Colon (tissue), 2 donors: ENCODE measurements at regions not wholly inside any gene's neighbourhood (a gene's known extent, or its start where the extent isn't known, plus 50 kb on each side); places are given as distances from the start of the nearest gene placed in this dataset.

ENCODE experiments used
- FAIRE-seq: peaks from 2 replicates; lab custom pipeline; 2012; peaks lifted over from hg19 to GRCh38; lab: Jason Lieb, UNC
- donor health status: control.
- donor health status: control.

DNA sequence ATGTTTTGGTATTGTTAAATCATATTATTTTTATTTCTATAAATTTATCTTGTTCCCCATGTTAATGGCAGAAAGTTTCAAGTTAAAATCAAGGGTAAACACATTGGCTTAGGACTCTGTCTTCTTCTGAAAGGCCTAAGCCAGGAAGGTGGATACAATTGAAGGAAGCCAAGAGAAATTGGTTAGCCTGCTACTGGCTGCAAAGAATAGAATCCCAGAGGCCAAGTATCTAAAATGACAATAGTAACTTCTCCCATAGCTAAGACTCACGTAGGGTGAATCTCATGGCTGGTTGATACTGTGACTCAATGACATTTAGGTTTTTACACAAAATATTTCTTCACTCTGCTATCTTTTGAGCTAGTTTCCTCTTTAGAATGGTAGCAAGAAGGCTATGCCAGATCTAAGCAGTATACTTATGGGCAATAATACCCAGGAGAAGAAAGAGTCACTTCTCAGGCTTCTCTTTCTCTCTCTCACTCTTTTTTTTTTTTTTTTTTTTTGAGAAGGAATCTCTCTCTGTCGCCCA is 621.5 kb upstream of the TBL1XR1 start:
- FAIRE-seq: no peak

DNA sequence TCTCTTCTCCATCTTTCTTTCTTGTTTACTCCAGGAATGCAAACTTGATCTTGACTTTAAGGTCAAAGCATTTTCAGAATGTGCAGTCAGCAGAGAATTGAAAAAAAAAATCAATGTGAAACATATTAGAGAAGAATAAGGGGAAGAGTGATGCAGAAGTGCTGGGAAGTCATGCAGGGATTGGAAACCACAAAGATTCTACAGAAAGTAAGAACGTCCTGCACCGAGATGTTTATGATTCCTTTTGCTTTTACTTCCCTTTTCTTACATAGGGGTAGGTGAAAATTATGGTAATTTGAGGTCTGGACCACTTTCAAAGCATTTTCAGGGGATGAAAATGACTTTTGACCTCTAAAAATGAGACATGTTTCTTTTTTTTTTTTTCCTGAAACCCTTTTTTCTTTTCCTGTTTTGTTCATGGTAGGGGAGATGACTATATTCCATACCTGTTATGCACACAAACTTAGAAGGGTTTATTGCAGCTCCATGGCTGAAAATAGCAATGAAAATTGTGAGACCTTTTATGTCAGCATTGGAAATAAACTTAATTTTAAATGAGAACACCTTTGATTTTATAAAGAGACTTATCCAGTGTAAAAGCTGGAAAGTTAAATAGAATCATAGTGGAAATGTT is 623.5 kb upstream of the TBL1XR1 start:
- FAIRE-seq: no peak

DNA sequence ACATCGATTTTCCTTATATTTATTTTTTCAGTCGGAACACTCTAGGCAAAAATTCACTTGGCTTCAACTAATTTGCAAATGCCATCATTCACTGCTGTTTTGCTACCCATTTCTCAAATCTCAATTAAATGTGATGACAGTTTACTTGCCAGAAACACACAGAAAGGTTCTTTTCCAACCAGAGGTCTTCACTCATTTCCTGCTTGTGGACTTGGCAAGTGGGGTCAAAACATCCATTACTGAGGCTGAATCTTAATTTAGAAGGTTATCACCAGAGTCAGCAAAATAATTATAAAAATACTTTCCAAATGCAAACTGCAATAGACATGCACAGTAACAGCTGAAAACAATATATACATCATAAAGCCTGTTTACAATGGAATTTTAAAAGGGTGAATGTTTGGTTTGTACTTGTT is 625.4 kb upstream of the TBL1XR1 start:
- FAIRE-seq: no peak

DNA sequence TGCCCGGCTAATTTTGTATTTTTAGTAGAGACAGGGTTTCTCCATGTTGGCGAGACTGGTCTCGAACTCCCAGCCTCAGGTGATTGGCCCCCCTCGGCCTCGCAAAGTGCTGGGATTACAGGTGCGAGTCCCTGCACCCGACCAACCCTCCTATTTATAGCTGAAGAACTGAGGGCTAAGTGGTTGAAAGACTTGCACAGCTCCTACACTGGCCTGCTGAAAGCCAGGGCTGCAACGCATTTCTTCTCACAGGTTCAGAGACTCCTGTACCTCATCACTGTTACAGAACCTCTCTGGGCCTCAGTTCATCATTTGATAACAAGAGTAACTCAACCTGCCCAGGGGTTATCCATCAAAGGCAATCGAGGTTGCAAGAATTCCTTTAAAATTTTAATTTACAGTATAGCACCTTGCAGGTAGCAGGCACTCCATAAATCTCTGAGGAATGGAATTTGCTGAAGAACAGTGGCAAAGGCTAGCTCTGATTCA is 626.5 kb upstream of the TBL1XR1 start:
- no peak for FAIRE-seq

DNA sequence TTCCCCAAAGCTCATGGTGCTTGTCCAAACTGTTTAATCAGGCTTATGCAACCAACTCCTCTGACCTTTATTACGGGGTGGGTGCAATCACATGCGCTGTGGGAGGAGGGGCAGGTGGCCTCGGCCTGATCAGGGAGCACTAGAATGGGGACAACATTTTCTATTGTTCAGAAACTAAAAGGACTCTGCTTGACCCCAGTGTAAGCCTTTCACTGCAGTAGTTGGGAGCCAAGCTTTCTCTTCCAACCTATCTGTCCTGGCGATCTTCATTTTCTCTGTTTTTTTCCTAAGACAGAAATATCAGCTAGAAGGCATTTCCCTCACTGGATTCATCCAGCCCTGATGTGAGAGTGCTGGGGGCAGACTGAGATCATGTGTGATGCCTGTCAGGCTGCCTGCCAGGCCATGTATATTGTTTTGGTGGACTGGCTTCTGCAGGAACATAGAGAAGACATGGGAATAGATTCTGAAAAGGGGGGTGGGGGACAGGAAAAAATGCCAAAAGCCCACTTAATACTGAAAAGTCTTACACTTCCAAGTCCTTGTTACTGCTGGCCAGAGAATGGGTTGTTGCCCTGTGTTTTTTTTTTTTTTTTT is 627.0 kb upstream of the TBL1XR1 start:
- FAIRE-seq: no peak

DNA sequence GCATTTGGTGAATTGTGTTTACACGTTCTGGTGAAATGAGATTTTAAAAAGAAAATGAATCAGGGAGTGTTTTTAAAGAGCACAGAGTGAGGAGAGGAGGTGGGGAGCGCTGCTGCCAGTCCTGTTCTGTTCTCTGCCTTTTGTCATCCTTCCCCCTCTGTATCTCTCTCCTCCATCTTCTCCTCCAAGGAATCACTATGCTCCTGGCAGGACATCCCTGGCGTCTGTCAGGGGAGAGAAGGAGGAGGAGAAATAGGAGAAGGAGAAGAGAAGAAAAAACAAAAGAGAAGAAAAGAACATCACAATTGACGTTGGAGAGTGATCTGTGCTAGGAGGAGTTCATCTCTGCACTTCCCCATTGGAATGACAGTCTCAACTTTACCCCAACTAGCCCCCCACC is 627.6 kb upstream of the TBL1XR1 start:
- FAIRE-seq: no peak

DNA sequence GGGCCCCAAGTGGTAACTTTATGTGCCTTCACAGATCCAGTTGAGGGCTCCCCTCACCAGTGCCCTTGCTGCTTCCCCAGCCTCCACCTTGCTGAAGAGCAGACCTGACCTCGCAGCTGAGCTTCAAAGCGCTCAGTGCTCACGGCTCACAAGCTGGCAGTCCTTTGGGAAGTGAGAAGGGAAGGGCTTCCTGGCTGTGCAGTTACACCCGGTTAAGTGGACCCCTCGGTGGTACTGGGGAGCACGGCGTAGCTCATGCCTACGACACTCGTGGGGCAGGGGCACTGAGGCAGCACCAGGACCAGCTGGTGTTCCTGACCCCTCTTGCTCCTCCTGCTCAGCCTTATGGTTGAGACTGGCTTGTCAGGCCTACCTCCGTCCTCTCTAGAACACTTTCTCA is 629.0 kb upstream of the TBL1XR1 start:
- FAIRE-seq: no peak

DNA sequence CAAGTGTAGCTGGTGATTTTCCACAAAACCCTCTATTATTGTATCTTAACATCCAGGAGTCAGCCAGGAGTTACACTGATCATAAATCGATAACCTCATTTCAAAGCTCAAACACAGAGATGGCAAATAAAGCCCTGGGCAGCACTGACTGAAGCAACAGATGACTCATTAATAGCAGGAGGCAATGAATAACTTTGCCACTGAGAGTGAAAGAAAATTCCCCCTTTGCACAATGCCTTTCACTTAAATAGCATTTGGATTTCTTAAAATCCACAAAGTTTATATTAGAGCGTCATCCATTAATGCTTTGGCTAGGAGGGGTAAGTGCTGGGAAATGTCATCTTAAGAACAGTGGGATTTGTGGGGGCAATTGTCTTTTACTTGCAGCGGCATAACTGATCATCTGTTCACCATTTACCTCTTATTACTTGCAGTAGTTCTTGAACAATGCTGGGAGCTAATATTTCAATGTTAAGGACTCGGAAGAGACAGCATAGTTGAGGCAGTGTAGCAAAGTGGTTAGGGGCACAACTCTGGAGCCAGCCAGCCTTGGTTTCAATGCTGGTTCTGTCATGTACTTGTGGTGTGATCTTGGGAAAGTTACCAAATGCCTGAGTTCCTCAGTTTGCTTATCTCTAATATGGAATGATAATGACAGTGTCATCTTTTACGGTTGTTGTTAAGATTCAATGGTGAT is 630.4 kb upstream of the TBL1XR1 start:
- FAIRE-seq: no peak

DNA sequence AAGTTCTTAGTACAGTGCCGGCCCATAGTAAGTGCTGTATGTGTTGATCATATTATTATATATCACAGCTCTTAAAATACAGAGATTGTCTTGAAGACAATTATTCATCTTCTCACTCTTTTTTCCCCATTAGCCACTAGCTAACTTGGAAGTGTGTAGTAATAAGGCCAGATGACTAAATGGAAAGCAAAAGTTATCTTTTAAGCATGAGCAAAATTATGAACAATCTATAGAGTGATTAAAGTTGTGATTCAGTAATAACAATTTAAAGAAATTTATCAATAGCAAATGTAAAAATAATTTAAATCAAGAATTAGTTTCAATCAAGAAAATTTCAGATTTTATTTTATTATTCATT is 630.9 kb upstream of the TBL1XR1 start:
- FAIRE-seq: no peak

DNA sequence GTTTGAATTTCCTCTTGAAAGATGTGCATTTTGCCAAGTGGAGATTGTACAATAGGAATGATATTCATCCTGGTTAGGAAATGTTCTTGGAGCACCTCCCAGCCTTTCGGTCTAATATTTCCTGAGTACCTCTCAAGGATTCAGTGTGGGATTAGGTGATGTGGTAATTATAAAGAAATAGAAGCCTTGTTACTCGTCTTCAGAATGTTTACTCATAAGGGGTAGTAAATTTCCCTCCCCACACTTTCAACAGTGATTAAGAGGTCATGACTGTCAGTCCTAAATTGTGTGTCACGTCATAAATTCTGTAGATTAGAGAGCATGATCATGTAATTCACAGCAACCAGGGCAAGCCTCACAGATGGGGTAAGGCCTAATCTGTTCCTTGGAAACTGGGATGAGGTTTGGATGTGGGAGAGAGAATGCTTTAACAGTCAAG is 633.1 kb upstream of the TBL1XR1 start:
- no peak for FAIRE-seq

DNA sequence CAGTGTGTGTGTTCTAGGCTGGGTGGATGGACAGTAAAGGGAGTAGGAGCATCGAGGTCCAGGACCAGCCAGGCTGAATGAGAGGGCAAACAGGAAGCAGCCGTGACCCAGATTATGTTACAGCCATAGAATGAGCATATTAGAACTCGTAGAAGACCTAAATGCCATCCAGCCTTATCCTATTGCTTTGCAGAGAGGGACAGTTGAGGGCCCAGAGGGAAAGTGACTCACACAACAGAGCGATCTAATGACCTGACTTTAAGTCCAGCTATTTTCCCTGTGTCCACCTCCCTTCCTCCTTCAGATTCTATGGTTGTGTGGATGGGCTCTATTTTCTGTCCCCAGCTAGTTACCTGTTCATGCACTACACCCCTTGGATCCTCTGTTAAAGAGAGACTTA is 634.1 kb upstream of the TBL1XR1 start:
- FAIRE-seq: no peak

DNA sequence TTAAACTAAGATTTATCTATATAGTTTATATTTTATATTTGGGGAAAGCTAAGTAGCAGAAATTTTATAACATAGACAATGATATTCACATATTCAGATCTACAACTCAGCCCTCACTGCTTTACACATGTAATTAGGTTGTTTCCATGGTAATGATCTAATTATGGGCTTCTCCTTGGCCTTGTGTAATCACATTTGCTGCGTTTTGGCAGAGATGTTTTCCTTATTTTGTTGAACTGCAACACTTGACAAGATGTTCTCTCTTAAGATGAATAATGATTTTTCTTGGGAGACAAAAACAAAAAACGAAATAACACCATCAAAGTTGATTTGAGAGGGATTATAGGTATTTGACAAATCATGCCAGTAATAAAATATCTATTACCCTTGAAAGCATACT is 635.6 kb upstream of the TBL1XR1 start:
- FAIRE-seq: peak; percentile 57

DNA sequence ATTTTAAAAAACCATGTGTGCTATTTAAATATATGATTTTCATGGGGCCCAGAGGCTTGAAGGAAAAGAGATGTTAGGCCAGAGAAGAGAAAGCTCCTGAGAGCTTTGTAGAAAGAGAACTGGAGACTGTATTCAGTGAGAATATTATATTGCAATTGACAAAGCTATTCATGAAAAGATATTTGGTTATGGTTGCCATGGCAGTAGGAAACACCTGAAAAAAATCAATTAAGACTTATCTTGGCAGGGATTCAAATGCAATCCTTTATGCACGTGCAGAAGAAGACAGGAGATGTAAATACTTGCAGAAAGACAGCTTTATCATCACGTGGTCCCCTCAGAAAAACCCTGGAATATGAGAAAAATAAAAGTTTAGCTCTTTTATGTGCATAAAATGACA is 636.0 kb upstream of the TBL1XR1 start:
- FAIRE-seq: no peak

DNA sequence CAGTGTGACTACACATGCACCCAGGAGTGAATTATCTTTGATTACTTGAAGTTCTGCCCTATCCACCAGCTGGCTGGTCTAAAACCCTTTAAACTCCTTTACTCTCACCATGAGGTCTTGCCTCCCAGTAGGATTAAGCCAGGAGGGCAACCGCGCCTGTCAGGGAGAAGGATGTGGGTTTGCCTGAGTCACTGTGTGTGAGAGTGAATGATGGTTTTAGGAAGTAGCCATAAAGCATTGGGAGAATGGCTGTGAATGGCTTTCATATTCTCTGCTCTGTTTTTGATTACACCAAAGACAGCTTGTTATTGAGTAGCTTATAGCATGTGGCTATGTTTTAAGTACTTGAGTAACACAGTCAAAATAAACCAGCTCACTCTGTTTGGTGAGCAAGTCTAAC is 637.7 kb upstream of the TBL1XR1 start:
- no peak for FAIRE-seq

DNA sequence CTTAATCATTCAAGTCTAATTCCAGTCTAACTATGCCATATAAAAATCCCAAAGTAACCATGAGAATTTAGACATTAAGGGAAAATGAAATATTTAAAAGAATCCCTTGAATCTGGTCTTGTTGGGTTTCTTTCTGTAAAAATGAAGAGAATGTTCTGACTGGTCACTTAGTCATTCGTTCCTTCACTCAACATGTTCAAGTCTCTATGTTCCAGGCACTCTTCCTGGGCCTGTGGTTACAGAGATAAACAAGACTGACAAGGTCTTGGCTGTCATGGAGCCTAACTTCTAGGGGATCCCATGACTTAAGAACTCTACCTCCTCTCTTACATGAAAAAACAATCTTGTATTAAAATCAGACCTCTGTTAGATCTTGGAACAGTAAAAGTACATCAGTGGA is 638.6 kb upstream of the TBL1XR1 start:
- no peak for FAIRE-seq

DNA sequence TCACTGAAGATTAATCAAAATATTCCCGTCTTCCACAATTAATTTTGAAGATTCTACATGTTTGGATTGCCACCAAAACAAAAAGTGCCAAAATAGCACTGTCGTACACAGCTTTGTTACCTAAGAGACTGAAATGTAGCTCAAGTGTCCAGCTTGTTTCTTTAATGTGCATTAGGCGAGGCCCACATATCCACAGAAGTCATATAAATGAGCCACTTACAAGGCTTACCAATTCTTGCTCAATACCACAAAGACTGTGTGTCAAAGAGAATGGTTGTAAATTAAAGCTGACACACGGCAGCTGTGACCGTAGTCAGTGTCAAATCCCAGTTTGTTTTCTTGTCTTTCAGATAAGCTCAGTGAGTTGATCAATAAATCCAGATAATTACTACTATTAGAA is 639.4 kb upstream of the TBL1XR1 start:
- no peak for FAIRE-seq

DNA sequence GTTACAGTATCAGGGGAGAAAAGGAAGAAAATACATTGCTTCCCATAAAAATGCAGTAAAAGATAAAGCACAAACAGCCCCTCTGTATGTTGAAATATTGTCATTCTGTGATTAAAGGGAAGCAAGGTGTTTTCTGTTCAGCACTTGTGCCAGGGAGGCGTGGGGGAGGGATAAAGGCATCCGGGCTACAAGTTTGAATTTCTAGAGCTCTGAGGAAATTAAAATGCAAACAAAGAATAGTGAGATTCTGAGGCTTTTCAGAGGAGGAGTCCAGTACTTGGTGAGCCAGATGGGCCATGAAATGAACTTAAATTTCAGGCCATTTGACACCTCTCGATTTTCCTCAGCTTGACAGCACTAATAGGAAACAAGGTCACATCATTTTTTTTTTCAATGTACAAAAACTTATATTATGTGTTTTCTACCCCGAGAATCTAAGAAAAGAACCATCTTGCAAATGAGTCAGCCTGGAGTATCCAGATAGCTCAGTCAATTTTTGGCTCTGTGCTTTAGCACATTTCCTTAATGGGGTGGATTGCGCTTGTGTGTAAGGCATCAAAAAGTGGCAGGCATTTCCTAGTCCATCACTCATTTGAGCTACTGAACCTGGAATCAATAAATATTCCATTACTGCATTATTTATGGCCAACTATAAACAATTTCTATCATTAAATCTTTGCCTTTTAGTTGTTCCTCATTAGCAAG is 640.8 kb upstream of the TBL1XR1 start:
- FAIRE-seq: no peak

DNA sequence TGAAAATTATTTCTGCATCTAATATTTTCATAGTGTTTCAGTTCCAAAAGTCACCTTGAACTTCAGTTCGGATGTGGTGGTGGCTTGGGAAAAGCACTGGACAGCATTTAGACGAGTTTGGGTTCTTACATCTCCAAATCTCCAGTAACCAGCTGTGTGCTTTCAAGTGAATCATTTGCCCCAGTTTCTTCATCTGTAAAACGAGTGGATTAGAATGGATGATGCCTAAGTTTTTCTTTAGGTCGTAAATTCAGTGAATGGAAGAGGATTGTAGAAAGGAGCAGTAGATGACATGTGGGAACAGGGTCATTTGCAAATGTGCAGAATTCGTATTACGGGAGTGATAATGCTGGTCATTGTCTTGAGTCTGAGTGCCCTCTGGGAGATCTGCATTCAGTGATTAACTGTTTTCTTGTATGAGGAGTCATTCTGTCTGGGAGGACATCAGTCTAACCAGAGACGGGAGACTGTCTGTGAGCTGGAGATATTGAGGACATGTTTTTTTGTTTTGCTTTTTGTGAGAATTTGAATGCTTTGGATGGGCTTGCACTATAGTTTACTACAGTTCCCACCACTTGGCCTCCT is 641.6 kb upstream of the TBL1XR1 start:
- FAIRE-seq: no peak

DNA sequence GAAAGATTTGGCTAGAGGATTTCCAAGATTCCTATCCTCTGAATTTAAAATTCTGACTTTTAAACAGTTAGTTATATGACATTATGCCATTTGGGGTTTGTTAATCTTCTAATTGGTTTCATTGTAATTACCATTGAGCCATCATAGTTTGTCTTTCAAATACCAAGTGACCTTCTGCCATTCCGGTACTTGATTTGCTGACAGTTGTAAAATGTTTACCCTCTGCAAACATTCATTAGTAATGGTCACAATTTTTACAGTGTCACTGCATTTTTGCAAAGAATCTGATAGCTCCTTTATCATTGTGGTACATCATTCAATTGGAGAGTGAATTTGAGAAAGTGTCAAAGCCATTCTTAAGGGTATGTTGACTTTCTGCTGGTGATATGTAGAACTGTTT is 645.0 kb upstream of the TBL1XR1 start:
- FAIRE-seq: no peak

DNA sequence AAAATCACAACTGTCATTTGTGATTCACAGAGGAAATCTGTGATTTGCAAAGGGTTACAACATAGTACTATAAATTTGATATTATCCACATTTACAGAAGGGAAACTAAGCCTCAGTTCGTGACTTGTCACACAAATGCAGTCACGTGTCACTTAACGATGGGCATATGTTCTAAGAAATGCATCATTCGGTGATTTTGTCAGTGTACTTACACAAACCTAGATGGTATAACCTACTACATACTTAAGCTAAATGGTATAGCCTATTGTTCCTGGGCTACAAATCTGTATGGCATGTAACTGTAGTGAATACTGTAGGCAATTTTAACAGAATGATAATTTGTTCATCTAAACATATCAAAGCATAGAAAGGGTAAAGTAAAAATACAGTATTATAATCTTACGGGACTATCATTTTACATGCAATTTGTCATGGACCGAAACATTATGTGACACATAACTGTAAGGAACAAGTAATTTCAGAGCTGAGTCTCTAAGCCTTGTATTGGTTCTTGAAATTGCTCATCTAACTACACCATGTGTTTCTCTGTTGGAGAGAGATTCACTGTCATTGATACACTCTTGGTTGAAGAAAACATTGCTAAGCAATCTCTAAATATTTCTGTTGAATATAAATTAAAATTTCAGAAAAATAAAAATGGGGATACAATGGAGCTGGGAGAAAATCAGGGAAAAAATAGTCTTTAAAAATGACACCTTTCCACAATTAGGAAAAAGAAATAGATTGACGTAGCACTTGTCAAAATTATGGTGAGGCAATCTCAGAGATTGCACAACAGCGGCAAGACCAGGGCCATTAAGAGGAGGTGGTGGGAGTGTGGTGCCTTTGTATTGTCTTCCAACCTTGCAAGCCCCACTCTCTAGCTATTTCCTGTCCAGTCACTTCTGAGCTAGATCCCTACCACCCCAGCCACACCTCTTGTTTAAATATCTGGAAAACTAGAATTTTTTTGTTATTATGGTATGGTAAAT is 645.8 kb upstream of the TBL1XR1 start:
- FAIRE-seq: no peak
